GM06990 (cell line): ENCODE measurements at regions not wholly inside any gene's neighbourhood (a gene's known extent, or its start where the extent isn't known, plus 50 kb on each side); places are given as distances from the start of the nearest gene placed in this dataset.

Source experiments
- DNase-seq: peaks from one replicate; pipeline ENCODE4 v3.0.0-alpha.2; 2011; ENCODE audit not compliant: insufficient read length; ENCODE audit errors: extremely low read depth
- H3K27me3 ChIP-seq: replicated peaks from 2 replicates; pipeline ENCODE4 v1.6.0; 2011; ENCODE audit warnings: low read length; ENCODE audit not compliant: control insufficient read depth, insufficient read depth
- H3K36me3 ChIP-seq: 2 replicates; pipeline ENCODE4 v1.5.1; 2011; ENCODE audit warnings: low read length; ENCODE audit not compliant: control insufficient read depth, insufficient read depth
- H3K4me3 ChIP-seq: replicated peaks from 2 replicates; pipeline ENCODE4 v1.5.1; 2011; ENCODE audit warnings: low read depth, mild to moderate bottlenecking, control low read depth, low read length
- TF ChIP-seq, protein P1 (sequence below): IDR thresholded peaks from 2 replicates; pipeline ENCODE4 v1.5.1; 2011; ENCODE audit warnings: low read length, control low read depth, mild to moderate bottlenecking, inconsistent platforms; ENCODE audit not compliant: insufficient read depth, poor library complexity, severe bottlenecking

DNA sequence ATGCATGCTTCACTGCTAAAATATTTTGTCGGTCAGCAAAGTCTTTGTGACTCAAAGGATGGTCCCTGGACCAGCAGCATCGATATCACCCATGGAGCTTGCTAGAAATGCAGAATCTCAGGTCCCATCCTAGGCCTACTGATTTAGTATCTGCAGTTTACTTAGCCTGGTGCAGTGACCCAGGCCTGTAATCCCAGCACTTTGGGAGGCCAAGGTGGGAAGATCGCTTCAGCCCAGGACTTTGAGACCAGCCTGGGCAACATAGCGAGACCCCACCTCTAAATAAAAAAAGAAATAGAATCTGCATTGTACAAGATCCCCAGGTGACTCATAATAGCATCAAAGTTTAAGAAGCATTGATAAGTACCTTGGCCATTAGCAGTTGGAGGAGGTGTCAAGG is 248.7 kb downstream of the CD83 start:
- TF ChIP-seq, protein P1, sequence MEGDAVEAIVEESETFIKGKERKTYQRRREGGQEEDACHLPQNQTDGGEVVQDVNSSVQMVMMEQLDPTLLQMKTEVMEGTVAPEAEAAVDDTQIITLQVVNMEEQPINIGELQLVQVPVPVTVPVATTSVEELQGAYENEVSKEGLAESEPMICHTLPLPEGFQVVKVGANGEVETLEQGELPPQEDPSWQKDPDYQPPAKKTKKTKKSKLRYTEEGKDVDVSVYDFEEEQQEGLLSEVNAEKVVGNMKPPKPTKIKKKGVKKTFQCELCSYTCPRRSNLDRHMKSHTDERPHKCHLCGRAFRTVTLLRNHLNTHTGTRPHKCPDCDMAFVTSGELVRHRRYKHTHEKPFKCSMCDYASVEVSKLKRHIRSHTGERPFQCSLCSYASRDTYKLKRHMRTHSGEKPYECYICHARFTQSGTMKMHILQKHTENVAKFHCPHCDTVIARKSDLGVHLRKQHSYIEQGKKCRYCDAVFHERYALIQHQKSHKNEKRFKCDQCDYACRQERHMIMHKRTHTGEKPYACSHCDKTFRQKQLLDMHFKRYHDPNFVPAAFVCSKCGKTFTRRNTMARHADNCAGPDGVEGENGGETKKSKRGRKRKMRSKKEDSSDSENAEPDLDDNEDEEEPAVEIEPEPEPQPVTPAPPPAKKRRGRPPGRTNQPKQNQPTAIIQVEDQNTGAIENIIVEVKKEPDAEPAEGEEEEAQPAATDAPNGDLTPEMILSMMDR: no peak
- Histone ChIP-seq H3K4me3 (no peak overlapping the region), H3K27me3 (no peaks in the 10 kb centered on the region; the same call in 1 of the 2 replicates), H3K36me3 (no peaks in the 10 kb centered on the region)
- DNase-seq: no peak

DNA sequence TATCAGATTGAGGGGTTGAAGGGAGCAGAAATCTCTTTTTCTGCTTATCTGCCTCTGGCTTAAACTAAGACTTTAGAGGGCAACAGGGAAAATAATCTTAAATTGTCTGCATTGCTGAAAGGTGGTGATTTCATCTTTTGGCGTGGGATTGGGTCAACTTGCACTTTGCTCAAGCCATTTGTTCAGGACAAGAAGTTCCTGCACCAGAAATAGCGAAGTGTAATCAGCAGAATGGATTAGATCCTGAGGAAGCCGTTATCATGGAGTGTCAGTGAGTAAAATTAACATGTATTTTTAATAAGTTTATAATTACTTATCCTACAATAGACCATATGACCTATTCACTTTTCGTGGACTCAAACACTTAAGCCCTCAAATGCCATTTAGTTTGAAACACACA is 249.3 kb downstream of the CD83 start:
- no peak for DNase-seq
- TF ChIP-seq, protein P1: no peak
- no peaks in the 10 kb centered on the region for H3K36me3 ChIP-seq
- no peak overlapping the region for H3K4me3 ChIP-seq
- H3K27me3 ChIP-seq: no peaks in the 10 kb centered on the region; the same call in 1 of the 2 replicates

DNA sequence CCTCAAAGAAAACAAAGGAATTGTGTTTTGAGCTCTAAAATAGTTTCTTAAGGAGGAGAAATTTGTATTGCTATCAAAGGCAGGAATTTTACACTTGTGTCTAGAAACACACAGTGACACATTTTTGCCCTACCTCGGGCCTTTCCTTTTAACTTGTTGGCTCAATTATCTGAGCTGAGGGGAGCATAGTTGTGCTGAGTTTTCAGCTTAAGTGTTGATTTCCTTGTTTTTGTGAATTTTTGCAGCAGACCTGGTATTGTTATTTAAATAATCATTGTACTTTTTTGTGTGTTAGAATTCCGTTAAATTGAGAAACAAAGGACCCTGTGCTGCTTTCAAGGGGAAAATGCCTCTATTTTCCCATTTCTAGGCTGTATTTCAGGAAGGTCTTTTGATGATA is 249.7 kb downstream of the CD83 start:
- Histone ChIP-seq H3K27me3 (no peaks in the 10 kb centered on the region; the same call in 1 of the 2 replicates), H3K36me3 (no peaks in the 10 kb centered on the region), H3K4me3 (no peak overlapping the region)
- no peak for DNase-seq
- TF ChIP-seq, protein P1: no peak

DNA sequence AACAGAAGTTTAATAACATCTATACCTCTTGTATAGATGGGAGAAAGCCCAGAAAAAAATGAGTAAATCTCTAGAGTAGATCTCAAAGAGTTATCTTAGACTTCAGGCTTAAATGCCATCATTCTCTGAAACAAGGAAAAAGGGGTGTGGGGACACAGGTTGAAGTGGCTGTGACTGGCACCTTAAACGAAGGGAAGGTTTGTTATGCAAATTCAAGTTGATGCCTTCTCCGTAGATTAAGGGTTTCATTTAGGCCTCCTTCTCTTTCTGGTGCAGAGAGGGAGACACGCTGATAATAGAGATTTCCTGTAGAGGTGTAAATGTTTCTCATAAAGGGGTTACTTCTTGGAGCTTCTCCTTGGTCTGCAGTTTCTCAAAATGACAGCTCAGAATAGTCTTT is 252.1 kb downstream of the CD83 start:
- H3K27me3 ChIP-seq: no peaks in the 10 kb centered on the region
- no peak overlapping the region for H3K4me3 ChIP-seq
- DNase-seq: no peak
- TF ChIP-seq, protein P1: no peak
- no peaks in the 10 kb centered on the region for H3K36me3 ChIP-seq

DNA sequence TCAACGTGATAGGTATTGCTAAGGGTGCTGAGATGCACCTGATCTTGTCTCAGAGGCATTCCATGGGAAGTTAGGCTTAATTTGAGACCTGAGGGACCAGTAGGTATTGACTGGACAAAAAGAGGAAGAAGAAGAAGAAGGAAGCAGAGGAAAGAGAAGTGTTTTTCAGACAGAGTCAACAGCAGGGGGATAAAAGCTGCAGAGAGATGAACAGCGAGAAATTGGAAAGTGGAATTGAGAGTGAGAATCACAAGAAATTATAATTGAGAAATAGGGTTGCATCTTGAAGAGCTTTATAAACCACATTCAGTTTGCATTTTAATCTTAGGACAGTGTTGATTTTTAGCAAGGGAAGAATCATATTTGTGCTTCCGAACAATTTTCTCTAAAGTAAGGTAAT is 254.0 kb downstream of the CD83 start:
- no peaks in the 10 kb centered on the region for H3K27me3 ChIP-seq
- no peak overlapping the region for H3K4me3 ChIP-seq
- TF ChIP-seq, protein P1: no peak
- DNase-seq: no peak
- no peaks in the 10 kb centered on the region for H3K36me3 ChIP-seq

DNA sequence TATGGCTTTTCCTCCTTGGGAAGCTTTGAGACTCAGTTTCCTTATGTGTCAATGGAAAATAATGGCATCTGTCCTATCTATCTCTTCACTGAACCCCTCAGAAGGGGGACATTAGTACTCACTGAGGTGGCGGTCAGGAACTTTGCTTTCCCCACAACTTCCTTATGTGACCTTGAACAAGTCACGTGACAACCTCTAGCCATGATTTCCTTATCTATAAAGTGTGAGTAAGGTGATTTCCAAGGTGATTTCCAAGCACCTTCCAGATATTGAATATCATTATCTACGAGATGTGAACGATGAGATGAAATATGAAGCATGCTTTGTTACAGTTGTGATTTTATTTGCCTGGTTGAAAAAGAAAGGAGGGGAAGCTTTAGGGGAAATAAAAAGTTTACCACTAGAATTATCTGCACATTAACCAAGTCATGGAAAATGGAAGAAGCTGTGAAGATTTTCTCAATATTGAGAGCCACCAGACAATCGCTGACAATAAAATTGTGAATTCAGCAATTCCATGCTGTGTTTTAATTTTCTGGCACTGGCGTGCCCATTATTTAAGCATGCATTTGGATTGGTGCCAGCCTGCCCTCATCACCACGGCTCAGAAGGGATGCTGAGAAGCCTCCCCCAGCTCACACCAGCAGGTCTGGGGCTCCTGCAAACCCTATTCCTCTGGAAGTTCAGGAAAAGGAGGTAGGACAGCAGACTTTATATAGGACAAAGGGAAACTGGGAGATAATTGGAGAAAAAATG is 255.3 kb downstream of the CD83 start:
- DNase-seq: no peak

More for the DNA sequence above, 255.3 kb downstream of the CD83 start:
- Histone ChIP-seq H3K27me3 (no peaks in the 10 kb centered on the region), H3K4me3 (no peak overlapping the region), H3K36me3 (no peaks in the 10 kb centered on the region)
- TF ChIP-seq, protein P1: no peak
